Nephron (organoid): ENCODE measurements at regions not wholly inside any gene's neighbourhood (a gene's known extent, or its start where the extent isn't known, plus 50 kb on each side); places are given as distances from the start of the nearest gene placed in this dataset.

Source experiments
- H3K27ac Mint-ChIP-seq, 3 experiments: 2 replicates each; pipeline ENCODE4 v1.8.0; 2020; ENCODE audit warnings: mixed read lengths in 3 of 3, mild to moderate bottlenecking in 2 of 3, moderate library complexity in 1 of 3
- H3K27me3 Mint-ChIP-seq: 2 replicates; pipeline ENCODE4 v1.8.0; 2021; ENCODE audit warnings: low read depth, mild to moderate bottlenecking, moderate library complexity, mixed read lengths
- H3K36me3 Mint-ChIP-seq: 2 replicates; pipeline ENCODE4 v1.8.0; 2020; ENCODE audit warnings: low read depth, mixed read lengths
- H3K4me1 Mint-ChIP-seq: 2 replicates; pipeline ENCODE4 v1.8.0; 2020; ENCODE audit warnings: mixed read lengths
- H3K4me3 Mint-ChIP-seq, 3 experiments: 2 replicates each; pipeline ENCODE4 v1.8.0; 2020; ENCODE audit warnings: mild to moderate bottlenecking in 3 of 3, mixed read lengths in 3 of 3, moderate library complexity in 2 of 3
- H3K9me3 Mint-ChIP-seq: 2 replicates; pipeline ENCODE4 v1.8.0; 2020; ENCODE audit warnings: mixed read lengths
- TF ChIP-seq, protein P1 (sequence below), 3 experiments: fragments of 200-600 bp; sonication (generic); IDR thresholded peaks; one replicate each; pipeline ENCODE4 v1.5.0; 2021; ENCODE audit warnings: antibody characterized with exemption in 3 of 3; ENCODE audit not compliant: unreplicated experiment in 3 of 3

DNA sequence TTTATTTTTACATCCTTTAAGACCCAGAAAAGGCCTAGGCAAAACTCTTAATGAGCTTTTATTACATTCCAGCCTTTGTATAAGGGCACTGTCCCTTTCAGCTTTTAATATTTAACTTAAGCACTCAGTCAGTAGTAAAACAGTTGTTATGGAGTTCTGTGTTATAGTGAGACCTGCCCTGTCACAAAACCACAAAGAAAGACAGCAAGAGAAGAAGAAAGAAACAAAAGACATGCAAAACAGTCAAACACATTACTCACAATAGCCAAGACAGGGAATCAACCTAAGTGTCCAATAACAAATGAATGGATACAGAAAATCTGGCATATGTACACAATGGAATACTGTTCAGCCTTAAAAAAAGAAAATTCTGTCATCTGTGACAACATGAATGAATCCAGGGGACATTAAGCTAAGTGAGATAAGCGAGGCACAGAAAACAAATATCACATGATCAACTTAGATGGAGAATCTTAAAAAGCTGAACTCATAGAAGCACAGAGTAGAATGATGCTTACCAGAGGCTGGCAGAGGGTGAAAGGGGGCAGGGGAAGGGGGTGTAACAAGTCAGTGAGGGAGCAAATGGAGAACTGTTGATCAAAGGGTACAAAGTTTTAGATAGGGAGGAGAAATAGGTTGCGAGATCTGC, 63.8 kb upstream of the CCNG1 start:
- Mint-ChIP-seq H3K36me3 (no peaks in the 10 kb centered on the region), H3K4me1 (peaks cover 3% of the 10 kb centered on the region), H3K27ac (peak overlapping the region; percentile 88 to 95 (median 91)), H3K9me3 (peaks cover 5% of the 10 kb centered on the region), H3K27me3 (no peaks in the 10 kb centered on the region), H3K4me3 (peak overlapping the region in 2 of 3 experiments; percentile 3 to 18)
- TF ChIP-seq, protein P1, sequence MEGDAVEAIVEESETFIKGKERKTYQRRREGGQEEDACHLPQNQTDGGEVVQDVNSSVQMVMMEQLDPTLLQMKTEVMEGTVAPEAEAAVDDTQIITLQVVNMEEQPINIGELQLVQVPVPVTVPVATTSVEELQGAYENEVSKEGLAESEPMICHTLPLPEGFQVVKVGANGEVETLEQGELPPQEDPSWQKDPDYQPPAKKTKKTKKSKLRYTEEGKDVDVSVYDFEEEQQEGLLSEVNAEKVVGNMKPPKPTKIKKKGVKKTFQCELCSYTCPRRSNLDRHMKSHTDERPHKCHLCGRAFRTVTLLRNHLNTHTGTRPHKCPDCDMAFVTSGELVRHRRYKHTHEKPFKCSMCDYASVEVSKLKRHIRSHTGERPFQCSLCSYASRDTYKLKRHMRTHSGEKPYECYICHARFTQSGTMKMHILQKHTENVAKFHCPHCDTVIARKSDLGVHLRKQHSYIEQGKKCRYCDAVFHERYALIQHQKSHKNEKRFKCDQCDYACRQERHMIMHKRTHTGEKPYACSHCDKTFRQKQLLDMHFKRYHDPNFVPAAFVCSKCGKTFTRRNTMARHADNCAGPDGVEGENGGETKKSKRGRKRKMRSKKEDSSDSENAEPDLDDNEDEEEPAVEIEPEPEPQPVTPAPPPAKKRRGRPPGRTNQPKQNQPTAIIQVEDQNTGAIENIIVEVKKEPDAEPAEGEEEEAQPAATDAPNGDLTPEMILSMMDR (IDR thresholded peaks at IDR 0.05; ENCODE audit: unreplicated experiment in 3 of 3), result no peak

DNA sequence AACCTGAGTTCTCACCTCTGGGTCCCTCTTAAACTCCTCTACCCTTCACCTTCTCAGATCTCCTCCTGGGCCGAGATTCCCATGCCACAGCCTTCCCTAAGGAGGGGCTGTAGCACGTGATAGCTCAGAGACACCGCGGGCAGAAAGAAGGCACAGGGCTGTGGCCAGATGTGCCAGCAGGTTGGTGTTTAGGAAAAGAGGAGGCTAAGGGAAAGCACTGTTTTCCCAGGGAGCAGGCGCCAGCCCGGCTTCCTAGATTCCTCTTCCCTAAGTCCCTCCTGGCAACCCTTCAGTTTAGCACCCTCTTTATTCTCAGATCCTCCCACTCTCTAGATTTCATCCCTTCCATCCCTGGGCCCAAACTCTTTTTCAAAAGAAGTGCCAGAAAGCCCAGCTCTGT, 59.4 kb upstream of the CCNG1 start:
- Mint-ChIP-seq H3K27me3 (no peaks in the 10 kb centered on the region), H3K4me1 (peaks cover 3% of the 10 kb centered on the region), H3K4me3 (no peak overlapping the region), H3K9me3 (peaks cover 2% of the 10 kb centered on the region), H3K27ac (no peak overlapping the region), H3K36me3 (no peaks in the 10 kb centered on the region)
- TF ChIP-seq, protein P1 (IDR thresholded peaks at IDR 0.05; ENCODE audit: unreplicated experiment in 3 of 3), result no peak

DNA sequence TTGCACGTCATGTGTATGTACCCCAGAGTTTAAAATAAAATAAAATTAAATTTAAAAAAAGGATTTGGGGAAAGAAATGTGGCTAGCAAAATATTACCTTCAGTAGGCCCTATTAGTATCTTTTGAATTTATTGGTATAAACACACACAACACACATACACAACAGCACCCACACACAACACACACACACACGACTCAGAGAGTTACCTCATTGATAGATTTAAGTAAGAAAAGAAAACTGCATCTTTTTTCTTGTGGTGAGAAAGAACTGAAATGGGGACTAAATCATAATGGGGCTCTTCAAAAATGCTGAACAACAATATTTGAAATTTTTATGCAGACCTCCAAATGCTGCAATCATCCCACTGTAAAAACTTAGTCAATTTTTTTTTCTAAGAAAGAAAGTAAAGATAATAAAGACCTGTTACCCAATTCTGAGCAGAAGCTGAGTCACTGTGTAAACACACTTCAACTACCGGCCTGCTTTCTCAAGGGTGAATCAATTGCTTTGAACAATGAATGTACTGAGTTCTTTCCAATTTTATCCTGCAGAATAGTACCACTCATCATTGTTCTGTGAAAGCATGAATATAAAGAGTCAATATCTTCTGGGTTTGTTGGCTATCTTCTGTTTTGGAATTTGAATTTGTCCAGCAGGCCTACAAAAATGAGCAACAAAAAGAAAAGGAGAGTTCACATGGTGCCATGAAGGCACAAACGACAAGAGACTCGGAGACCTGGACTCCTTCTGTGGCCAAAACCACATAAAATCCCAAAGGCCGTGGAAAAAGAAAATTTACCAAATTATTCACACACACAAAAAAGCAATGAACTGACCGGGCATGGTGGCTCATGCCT, 57.9 kb upstream of the CCNG1 start:
- no peaks in the 10 kb centered on the region for H3K27me3 Mint-ChIP-seq
- H3K36me3 Mint-ChIP-seq, result no peaks in the 10 kb centered on the region
- H3K9me3 Mint-ChIP-seq, result peaks cover 2% of the 10 kb centered on the region
- H3K4me1 Mint-ChIP-seq, result no peaks in the 10 kb centered on the region
- TF ChIP-seq, protein P1 (IDR thresholded peaks at IDR 0.05; ENCODE audit: unreplicated experiment in 3 of 3), result no peak
- H3K27ac Mint-ChIP-seq, result peak overlapping the region; percentile 6 to 62 (median 33)
- H3K4me3 Mint-ChIP-seq, result no peak overlapping the region

DNA sequence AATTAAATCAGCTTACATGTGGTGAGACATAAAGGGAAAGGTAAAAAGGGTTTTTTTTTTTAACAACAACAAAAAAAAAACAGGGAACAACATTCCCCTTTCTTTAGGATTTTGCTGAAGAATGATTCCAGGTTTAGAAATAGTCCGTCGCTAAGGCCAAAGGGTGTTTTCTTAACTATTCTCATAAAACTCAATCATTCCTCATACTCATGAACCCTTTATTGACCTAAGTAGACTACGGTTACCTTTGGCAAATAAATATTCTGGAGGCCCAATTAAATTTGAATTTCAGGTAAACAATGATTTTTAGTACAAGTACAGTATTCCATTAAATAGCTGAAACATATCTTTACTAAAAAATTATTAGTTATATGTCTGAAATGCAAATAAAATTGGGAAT, 55.6 kb upstream of the CCNG1 start:
- H3K27ac Mint-ChIP-seq, result no peak overlapping the region
- H3K4me1 Mint-ChIP-seq, result no peaks in the 10 kb centered on the region
- peaks cover 2% of the 10 kb centered on the region for H3K9me3 Mint-ChIP-seq
- TF ChIP-seq, protein P1 (IDR thresholded peaks at IDR 0.05; ENCODE audit: unreplicated experiment in 3 of 3), result no peak
- H3K27me3 Mint-ChIP-seq, result no peaks in the 10 kb centered on the region
- no peak overlapping the region for H3K4me3 Mint-ChIP-seq
- no peaks in the 10 kb centered on the region for H3K36me3 Mint-ChIP-seq

DNA sequence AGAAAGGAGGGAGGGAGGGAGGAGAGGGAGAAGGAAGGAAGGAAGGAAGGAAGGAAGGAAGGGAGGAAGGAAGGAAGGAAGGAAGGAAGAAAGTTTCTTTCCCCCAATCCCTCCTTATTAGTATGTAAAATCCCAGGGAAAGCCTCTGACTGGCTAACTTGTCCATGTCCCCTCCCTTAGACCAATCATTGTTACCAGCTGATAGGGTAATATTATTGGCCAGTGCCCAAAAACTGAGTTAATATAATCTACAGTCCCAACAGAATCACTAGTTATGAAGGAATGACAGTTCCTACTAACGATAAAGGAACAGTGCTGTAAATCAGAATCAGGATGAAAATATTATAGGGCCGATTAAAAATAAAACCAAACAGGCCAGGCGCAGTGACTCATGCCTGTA, 53.6 kb upstream of the CCNG1 start:
- H3K27ac Mint-ChIP-seq, result no peak overlapping the region
- no peak overlapping the region for H3K4me3 Mint-ChIP-seq

More for the DNA sequence above, 53.6 kb upstream of the CCNG1 start:
- Mint-ChIP-seq H3K9me3 (peaks cover 2% of the 10 kb centered on the region), H3K36me3 (no peaks in the 10 kb centered on the region), H3K4me1 (no peaks in the 10 kb centered on the region), H3K27me3 (no peaks in the 10 kb centered on the region)
- TF ChIP-seq, protein P1 (IDR thresholded peaks at IDR 0.05; ENCODE audit: unreplicated experiment in 3 of 3), result no peak
